PC-3 (cell line): ENCODE measurements at regions not wholly inside any gene's neighbourhood (a gene's known extent, or its start where the extent isn't known, plus 50 kb on each side); places are given as distances from the start of the nearest gene placed in this dataset.
"Not testable (repeated sequence)": the region's sequence is repeated elsewhere in the genome, so short reads cannot be mapped to it uniquely, and the experiment has no call there.

ENCODE experiments used
- ATAC-seq: fragments of 200-7000 bp; cut with Tn5 transposase; 2 replicates; pipeline ENCODE4 v1.9.1; 2020; ENCODE audit warnings: mild to moderate bottlenecking, moderate library complexity
- BruUV-seq: library from RNA; stranded (reverse); fragments of 400-500 nt; replicated peaks from 2 replicates; lab custom pipeline; 2021; lab: Mats Ljungman, UMichigan
- CTCF ChIA-PET: fragments of 300-600 bp; sonication (Branson Sonifier 250); formaldehyde crosslinking; loops from one replicate; lab custom pipeline; 2022; ENCODE audit warnings: antibody characterized with exemption; lab: Charles Lee
- POLR2A ChIA-PET: fragments of 300-600 bp; sonication (Branson Sonifier 250); formaldehyde crosslinking; loops from one replicate; lab custom pipeline; 2022; ENCODE audit warnings: antibody characterized with exemption; ENCODE audit not compliant: unreplicated experiment; lab: Charles Lee
- DNase-seq: peaks from one replicate; pipeline ENCODE4 v3.0.0-alpha.2; 2015
- H2AFZ ChIP-seq: fragments of 300-600 bp; sonication (generic); 2 replicates; pipeline ENCODE4 v1.6.0; 2016; ENCODE audit warnings: antibody characterized with exemption, low read length
- H3F3A ChIP-seq: fragments of 300-600 bp; sonication (generic); one replicate; pipeline ENCODE4 v1.6.0; 2017; ENCODE audit warnings: antibody characterized with exemption, low read length, control low read depth, mild to moderate bottlenecking; ENCODE audit not compliant: unreplicated experiment
- H3K27ac ChIP-seq: fragments of 300-600 bp; sonication (generic); 2 replicates; pipeline ENCODE4 v1.5.1; 2016; ENCODE audit warnings: mild to moderate bottlenecking, low read length
- H3K27me3 ChIP-seq: fragments of 300-600 bp; sonication (generic); 2 replicates; pipeline ENCODE4 v1.6.1; 2016; ENCODE audit warnings: low read length, mixed read lengths
- H3K36me3 ChIP-seq: fragments of 300-600 bp; sonication (generic); 2 replicates; pipeline ENCODE4 v1.6.1; 2016; ENCODE audit warnings: low read depth, mixed run types, low read length, mixed read lengths
- H3K4me1 ChIP-seq: fragments of 300-600 bp; sonication (generic); 2 replicates; pipeline ENCODE4 v1.5.1; 2016; ENCODE audit warnings: low read length; ENCODE audit not compliant: insufficient read depth
- H3K4me2 ChIP-seq: fragments of 300-600 bp; sonication (generic); 2 replicates; pipeline ENCODE4 v1.6.0; 2016; ENCODE audit warnings: low read length
- H3K4me3 ChIP-seq: fragments of 300-600 bp; sonication (generic); 2 replicates; pipeline ENCODE4 v1.5.1; 2016; ENCODE audit warnings: mild to moderate bottlenecking, low read length, mixed read lengths
- H3K79me2 ChIP-seq: fragments of 300-600 bp; sonication (generic); 2 replicates; pipeline ENCODE4 v1.6.1; 2017; ENCODE audit warnings: low read length, mixed read lengths
- H3K9ac ChIP-seq: fragments of 300-600 bp; sonication (generic); 2 replicates; pipeline ENCODE4 v1.6.0; 2016; ENCODE audit warnings: mild to moderate bottlenecking, low read length
- H3K9me2 ChIP-seq: fragments of 300-600 bp; sonication (generic); replicated peaks from 2 replicates; pipeline ENCODE4 v1.6.1; 2016; ENCODE audit warnings: mixed run types, low read length, mixed read lengths
- H3K9me3 ChIP-seq: fragments of 300-600 bp; sonication (generic); 2 replicates; pipeline ENCODE4 v1.6.1; 2016; ENCODE audit warnings: low read length, mixed read lengths
- H4K20me1 ChIP-seq: fragments of 300-600 bp; sonication (generic); 2 replicates; pipeline ENCODE4 v1.6.1; 2016; ENCODE audit warnings: low read length, mixed read lengths
- intact Hi-C: fragments of 100-400 bp; cut with micrococcal nuclease; formaldehyde crosslinking; loops from 2 replicates; pipeline ENCODE4 v1.9.0; 2023

DNA sequence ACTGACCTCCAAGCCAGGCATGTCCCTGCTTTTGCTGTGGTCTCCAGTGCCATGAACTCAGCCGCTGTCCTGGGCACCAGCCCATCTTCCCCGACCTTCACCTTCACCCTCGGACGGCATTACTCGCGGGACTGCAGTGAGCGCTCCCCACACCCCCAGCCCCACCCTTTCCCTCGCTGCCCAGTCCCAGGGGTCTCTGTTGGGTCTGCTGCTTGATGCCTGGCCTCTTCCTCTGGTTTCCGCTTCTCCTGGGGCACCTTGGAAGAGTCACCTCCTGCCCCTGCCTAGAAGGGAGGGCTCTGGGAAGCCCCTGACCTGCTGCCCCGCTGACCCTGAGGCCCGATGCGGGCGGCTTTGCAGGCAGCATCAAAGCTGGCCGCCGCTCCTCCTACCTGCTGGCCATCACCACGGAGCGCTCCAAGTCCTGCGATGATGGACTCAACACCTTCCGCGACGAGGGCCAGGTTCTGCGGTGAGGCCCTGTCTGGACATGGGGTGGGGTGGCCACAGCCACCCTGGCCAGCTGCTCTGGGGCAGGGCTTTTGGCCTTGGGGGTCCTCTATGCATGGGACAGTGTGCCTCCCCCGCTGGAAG lies 102.3 kb downstream of the ZNF267 start:
- H3K27me3 ChIP-seq, H4K20me1 ChIP-seq, POLR2A ChIA-PET, CTCF ChIA-PET, H3K79me2 ChIP-seq, ATAC-seq, intact Hi-C loops, H3K4me2 ChIP-seq, H3K36me3 ChIP-seq, H3K27ac ChIP-seq, BruUV-seq, H3K9me2 ChIP-seq, H2AFZ ChIP-seq, H3K9ac ChIP-seq, H3K4me1 ChIP-seq, H3K9me3 ChIP-seq, DNase-seq, H3K4me3 ChIP-seq, H3F3A ChIP-seq: not testable (repeated sequence)

DNA sequence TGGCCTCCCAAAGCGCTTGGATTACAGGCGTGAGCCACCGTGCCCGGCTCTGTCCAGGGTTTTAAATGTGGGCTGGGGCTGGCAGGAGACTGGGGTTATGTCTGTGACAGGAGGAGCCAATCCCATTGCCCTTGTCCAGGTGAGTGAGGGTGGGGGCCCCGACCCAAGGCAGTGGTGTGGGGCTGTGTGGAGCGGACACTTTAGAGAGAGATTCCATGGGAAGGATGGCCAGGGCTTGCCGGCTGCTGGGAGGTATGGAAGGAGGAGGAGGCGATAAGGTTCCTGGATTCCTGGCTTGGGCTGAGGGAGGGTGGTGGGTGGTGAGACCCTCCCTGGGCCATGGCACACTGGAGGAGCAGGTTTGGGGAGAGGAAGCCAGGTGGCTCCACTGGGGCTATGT lies 104.9 kb downstream of the ZNF267 start:
- H3K9me2 ChIP-seq, H3K9ac ChIP-seq, POLR2A ChIA-PET, H3K27me3 ChIP-seq, H3K4me2 ChIP-seq, DNase-seq, H3K27ac ChIP-seq, H3K36me3 ChIP-seq, H3K79me2 ChIP-seq, H2AFZ ChIP-seq, H3K4me3 ChIP-seq, intact Hi-C loops, BruUV-seq, CTCF ChIA-PET, H3F3A ChIP-seq, ATAC-seq, H3K4me1 ChIP-seq, H4K20me1 ChIP-seq, H3K9me3 ChIP-seq: not testable (repeated sequence)

DNA sequence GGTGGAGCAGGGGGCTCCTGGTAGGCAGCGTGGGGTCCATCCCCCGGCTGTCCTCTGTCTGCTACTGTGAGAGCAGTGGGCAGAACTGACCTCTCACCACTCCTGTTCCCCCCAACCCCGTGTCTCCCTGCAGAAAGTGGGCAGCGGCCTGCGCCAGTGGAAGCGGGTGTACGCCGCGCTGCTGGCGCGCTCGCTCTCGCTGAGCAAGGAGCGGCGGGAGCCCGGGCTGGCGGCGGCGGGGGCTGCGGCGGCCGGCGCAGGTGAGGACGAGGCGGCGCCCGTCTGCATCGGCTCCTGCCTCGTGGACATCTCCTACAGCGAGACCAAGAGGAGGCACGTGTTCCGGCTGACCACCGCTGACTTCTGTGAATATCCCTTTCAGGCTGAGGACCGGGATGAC lies 108.1 kb downstream of the ZNF267 start:
- H3K4me2 ChIP-seq, H3K4me3 ChIP-seq, POLR2A ChIA-PET, H2AFZ ChIP-seq, DNase-seq, H3F3A ChIP-seq, H3K9me3 ChIP-seq, H3K79me2 ChIP-seq, intact Hi-C loops, H3K27ac ChIP-seq, H3K36me3 ChIP-seq, ATAC-seq, H3K4me1 ChIP-seq, CTCF ChIA-PET, H4K20me1 ChIP-seq, H3K9me2 ChIP-seq, H3K27me3 ChIP-seq, H3K9ac ChIP-seq, BruUV-seq: not testable (repeated sequence)

DNA sequence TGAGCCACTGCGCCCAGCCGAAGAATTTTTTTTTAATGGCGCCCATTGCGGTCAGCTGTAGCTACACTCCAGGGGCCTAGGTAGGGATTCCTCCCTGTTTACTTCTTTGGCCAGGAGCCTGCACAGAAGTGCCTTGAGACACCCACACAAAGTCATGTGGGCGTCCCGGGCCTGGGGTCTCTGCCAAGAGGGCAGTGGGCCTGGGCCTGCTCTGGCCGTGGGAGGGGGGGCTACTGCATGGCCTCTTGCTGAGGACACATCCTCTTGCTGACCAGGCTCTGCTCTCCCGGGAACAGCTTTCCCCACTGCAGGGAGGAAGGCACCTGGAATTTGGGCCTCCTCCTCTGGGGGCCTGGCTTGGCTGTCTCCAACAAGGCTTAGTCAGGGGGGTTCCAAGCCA lies 109.4 kb downstream of the ZNF267 start:
- H3K9me3 ChIP-seq, H3K27ac ChIP-seq, H3K9me2 ChIP-seq, BruUV-seq, H3K4me3 ChIP-seq, H3K9ac ChIP-seq, CTCF ChIA-PET, H3K79me2 ChIP-seq, intact Hi-C loops, H3K4me1 ChIP-seq, H2AFZ ChIP-seq, H3F3A ChIP-seq, H4K20me1 ChIP-seq, ATAC-seq, DNase-seq, H3K36me3 ChIP-seq, POLR2A ChIA-PET, H3K27me3 ChIP-seq, H3K4me2 ChIP-seq: not testable (repeated sequence)

DNA sequence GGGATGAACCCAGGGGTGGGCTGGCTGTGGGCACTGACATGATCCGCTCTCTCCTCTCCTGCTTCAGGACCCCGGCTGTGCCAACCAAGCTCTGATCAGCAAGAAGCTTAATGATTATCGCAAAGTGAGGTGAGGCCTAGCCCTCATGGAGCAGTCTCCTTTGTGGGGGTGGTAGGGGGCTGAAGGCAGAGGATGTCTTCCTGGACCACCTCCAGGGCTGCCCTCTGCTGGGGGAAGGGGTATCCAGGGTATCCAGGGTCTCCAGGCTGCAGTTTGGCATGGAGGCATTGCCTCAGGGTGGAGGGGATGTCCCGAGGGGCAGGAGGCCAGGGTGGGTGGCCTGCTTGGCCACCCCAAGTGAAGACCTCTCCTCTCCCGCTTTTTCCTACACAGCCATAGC lies 110.1 kb downstream of the ZNF267 start:
- H3K9me3 ChIP-seq, POLR2A ChIA-PET, H4K20me1 ChIP-seq, H3K9ac ChIP-seq, H3K36me3 ChIP-seq, ATAC-seq, H3K27ac ChIP-seq, H3K79me2 ChIP-seq, H3K9me2 ChIP-seq, H3K4me2 ChIP-seq, H3K4me3 ChIP-seq, intact Hi-C loops, H3K4me1 ChIP-seq, DNase-seq, H2AFZ ChIP-seq, H3K27me3 ChIP-seq, CTCF ChIA-PET, BruUV-seq, H3F3A ChIP-seq: not testable (repeated sequence)

DNA sequence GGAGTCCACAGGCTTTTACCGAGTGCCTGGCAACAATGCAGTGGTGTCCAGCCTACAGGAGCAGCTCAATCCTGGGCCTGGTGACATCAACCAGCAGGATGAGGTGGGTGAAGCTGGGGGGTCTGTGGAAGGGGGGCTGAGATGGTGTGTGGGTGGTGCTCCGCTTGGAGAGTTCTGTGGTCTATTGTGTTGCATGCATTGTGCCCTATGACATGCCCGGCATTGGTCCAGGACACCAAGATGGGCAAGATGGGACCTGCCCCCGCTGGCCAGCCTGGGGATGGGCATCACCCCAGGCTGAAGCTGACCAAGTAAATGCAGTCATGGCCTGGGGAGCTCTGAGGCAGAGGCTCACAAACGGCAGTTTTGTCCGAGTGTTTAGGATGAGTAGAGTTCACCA lies 113.3 kb downstream of the ZNF267 start:
- H3K27me3 ChIP-seq, H3K27ac ChIP-seq, H3K36me3 ChIP-seq, H2AFZ ChIP-seq, H4K20me1 ChIP-seq, H3K4me2 ChIP-seq, CTCF ChIA-PET, DNase-seq, H3K9me3 ChIP-seq, H3K4me1 ChIP-seq, H3K9me2 ChIP-seq, H3K4me3 ChIP-seq, intact Hi-C loops, POLR2A ChIA-PET, H3K9ac ChIP-seq, ATAC-seq, H3K79me2 ChIP-seq, BruUV-seq, H3F3A ChIP-seq: not testable (repeated sequence)
